Neural cell (in vitro differentiated cells): ENCODE measurements at regions not wholly inside any gene's neighbourhood (a gene's known extent, or its start where the extent isn't known, plus 50 kb on each side); places are given as distances from the start of the nearest gene placed in this dataset.
"Not testable (repeated sequence)": the region's sequence is repeated elsewhere in the genome, so short reads cannot be mapped to it uniquely, and the experiment has no call there.

Source experiments
- H2AFZ ChIP-seq: fragments of 200-600, 300-800 bp; sonication (generic), shearing (Covaris generic); 2 replicates; pipeline ENCODE4 v1.6.0; 2014; ENCODE audit warnings: low read depth, mild to moderate bottlenecking, antibody characterized with exemption, low read length, moderate library complexity
- H3F3A ChIP-seq: fragments of 200-600 bp; shearing (Covaris generic); 2 replicates; pipeline ENCODE4 v1.6.1; 2016; ENCODE audit warnings: mild to moderate bottlenecking, moderate library complexity, mixed read lengths, antibody characterized with exemption, low read length; ENCODE audit not compliant: insufficient read depth, poor library complexity, severe bottlenecking
- H3K27ac ChIP-seq: fragments of 200-600, 300-800 bp; sonication (generic), shearing (Covaris generic); 2 replicates; pipeline ENCODE4 v1.5.1; 2014; ENCODE audit warnings: mild to moderate bottlenecking, low read length, moderate library complexity
- H3K27me3 ChIP-seq: fragments of 300-800, 200-600 bp; sonication (generic), shearing (Covaris generic); 2 replicates; pipeline ENCODE4 v1.6.0; 2014; ENCODE audit warnings: mild to moderate bottlenecking, low read depth, low read length, moderate library complexity; ENCODE audit not compliant: insufficient read depth
- H3K36me3 ChIP-seq: fragments of 300-800, 200-600 bp; sonication (generic), shearing (Covaris generic); 2 replicates; pipeline ENCODE4 v1.5.1; 2014; ENCODE audit warnings: mild to moderate bottlenecking, antibody characterized with exemption, low read length, moderate library complexity; ENCODE audit not compliant: insufficient read depth
- H3K4me2 ChIP-seq: fragments of 300-800, 200-600 bp; sonication (generic), shearing (Covaris generic); 2 replicates; pipeline ENCODE4 v1.6.0; 2014; ENCODE audit warnings: mild to moderate bottlenecking, low read length
- H3K4me3 ChIP-seq: fragments of 300-800, 200-600 bp; sonication (generic), shearing (Covaris generic); 2 replicates; pipeline ENCODE4 v1.5.1; 2014; ENCODE audit warnings: mild to moderate bottlenecking, low read length, moderate library complexity
- H3K79me2 ChIP-seq: fragments of 200-600 bp; shearing (Covaris generic); replicated peaks from 2 replicates; pipeline ENCODE4 v1.6.0; 2014; ENCODE audit warnings: mild to moderate bottlenecking, low read length, moderate library complexity; ENCODE audit not compliant: insufficient read depth
- H3K9ac ChIP-seq: fragments of 300-800, 200-600 bp; sonication (generic), shearing (Covaris generic); 2 replicates; pipeline ENCODE4 v1.6.1; 2016; ENCODE audit warnings: mild to moderate bottlenecking, low read length, mixed read lengths
- H3K9me2 ChIP-seq: fragments of 200-600 bp; shearing (Covaris generic); 2 replicates; pipeline ENCODE4 v1.6.1; 2016; ENCODE audit warnings: mild to moderate bottlenecking, low read length, mixed read lengths; ENCODE audit not compliant: insufficient read depth
- H3K9me3 ChIP-seq: fragments of 200-600, 300-800 bp; sonication (generic), shearing (Covaris generic); 2 replicates; pipeline ENCODE4 v1.6.1; 2016; ENCODE audit warnings: mild to moderate bottlenecking, mixed run types, low read length, moderate library complexity, mixed read lengths
- H4K20me1 ChIP-seq: fragments of 200-600 bp; shearing (Covaris generic); 2 replicates; pipeline ENCODE4 v1.6.1; 2016; ENCODE audit warnings: mild to moderate bottlenecking, mixed run types; ENCODE audit not compliant: insufficient read depth
- CTCF ChIP-seq: fragments of 450-650 bp; IDR thresholded peaks from 2 replicates; pipeline ENCODE4 v1.5.1; 2014; ENCODE audit warnings: antibody characterized with exemption, mild to moderate bottlenecking, moderate library complexity; ENCODE audit not compliant: poor library complexity, severe bottlenecking
- EP300 ChIP-seq: fragments of 450-650 bp; conservative IDR thresholded peaks from 2 replicates; pipeline ENCODE4 v1.6.1; 2014; ENCODE audit warnings: antibody characterized with exemption, mild to moderate bottlenecking, moderate library complexity; ENCODE audit not compliant: poor library complexity, severe bottlenecking
- EZH2 ChIP-seq: fragments of 200-600, 300-800 bp; shearing (Covaris generic), sonication (generic); IDR thresholded peaks from 2 replicates; pipeline ENCODE4 v1.6.1; 2014; ENCODE audit warnings: antibody characterized with exemption, low read length, borderline replicate concordance, mild to moderate bottlenecking; ENCODE audit not compliant: insufficient read depth, poor library complexity, severe bottlenecking
- MXI1 ChIP-seq: fragments of 450-650 bp; conservative IDR thresholded peaks from 2 replicates; pipeline ENCODE4 v1.6.1; 2014; ENCODE audit warnings: antibody characterized with exemption, mild to moderate bottlenecking; ENCODE audit not compliant: poor library complexity, severe bottlenecking
- POLR2AphosphoS5 ChIP-seq: IDR thresholded peaks from 2 replicates; pipeline ENCODE4 v1.6.1; 2012
- RAD21 ChIP-seq: fragments of 450-650 bp; conservative IDR thresholded peaks from 2 replicates; pipeline ENCODE4 v1.6.1; 2014; ENCODE audit warnings: antibody characterized with exemption, mild to moderate bottlenecking, moderate library complexity
- REST ChIP-seq: IDR thresholded peaks from 2 replicates; pipeline ENCODE4 v1.6.1; 2012; ENCODE audit warnings: borderline replicate concordance
- SMC3 ChIP-seq: fragments of 450-650 bp; conservative IDR thresholded peaks from 2 replicates; pipeline ENCODE4 v1.6.1; 2014; ENCODE audit warnings: antibody characterized with exemption, mild to moderate bottlenecking, moderate library complexity; ENCODE audit not compliant: poor library complexity
- TAF1 ChIP-seq: IDR thresholded peaks from 2 replicates; pipeline ENCODE4 v1.6.1; 2012; ENCODE audit warnings: low read depth

GRCh38 chr12:47470349-47470748 is 235.5 kb downstream of the RPAP3 start:
- H3K36me3 ChIP-seq, H3K27me3 ChIP-seq, H3F3A ChIP-seq, H3K4me2 ChIP-seq, H3K9me3 ChIP-seq, H3K4me3 ChIP-seq, H3K9me2 ChIP-seq, H2AFZ ChIP-seq, H3K79me2 ChIP-seq, H3K27ac ChIP-seq, H4K20me1 ChIP-seq, H3K9ac ChIP-seq: not testable (repeated sequence)

- H2AFZ ChIP-seq, H3K79me2 ChIP-seq, H3K9me3 ChIP-seq, H3K4me3 ChIP-seq, H3K9me2 ChIP-seq, H3K4me2 ChIP-seq, H3K9ac ChIP-seq, H3K27ac ChIP-seq, H3F3A ChIP-seq, H4K20me1 ChIP-seq, H3K36me3 ChIP-seq, H3K27me3 ChIP-seq: not testable (repeated sequence)
Observed at GRCh38 chr12:47463918-47464317, 241.9 kb downstream of the RPAP3 start.

GRCh38 chr12:47458279-47458678 is 247.6 kb downstream of the RPAP3 start:
- Histone ChIP-seq H3K79me2 (no peaks in the 10 kb centered on the region), H3K27ac (no peak overlapping the region), H2AFZ (no peak overlapping the region), H3K9me2 (no peaks in the 10 kb centered on the region), H3K4me2 (no peak overlapping the region), H3K27me3 (no peaks in the 10 kb centered on the region), H3K4me3 (no peak overlapping the region), H3K9ac (no peak overlapping the region), H3K36me3 (no peaks in the 10 kb centered on the region), H3F3A (no peaks in the 10 kb centered on the region), H4K20me1 (no peaks in the 10 kb centered on the region), H3K9me3 (no peaks in the 10 kb centered on the region)
- no peak for TF ChIP-seq MXI1
- TF ChIP-seq SMC3 = no peak
- TF ChIP-seq TAF1 = no peak
- no peak for TF ChIP-seq CTCF
- no peak for TF ChIP-seq REST
- TF ChIP-seq RAD21 = no peak
- TF ChIP-seq POLR2AphosphoS5 = no peak
- no peak for TF ChIP-seq EP300
- no peak for TF ChIP-seq EZH2
